Neural progenitor cell (in vitro differentiated cells): ENCODE measurements at regions not wholly inside any gene's neighbourhood (a gene's known extent, or its start where the extent isn't known, plus 50 kb on each side); places are given as distances from the start of the nearest gene placed in this dataset.

ENCODE experiments used
- DNase-seq: peaks from one replicate; pipeline ENCODE4 v3.0.0-alpha.2; 2016; ENCODE audit warnings: low spot score
- H2AFZ ChIP-seq: fragments of 200-600 bp; sonication (generic); replicated peaks from 2 replicates; pipeline ENCODE4 v1.6.1; 2016; ENCODE audit warnings: antibody characterized with exemption
- H3F3A ChIP-seq: fragments of 200-600 bp; sonication (generic); 2 replicates; pipeline ENCODE4 v1.6.1; 2016; ENCODE audit warnings: antibody characterized with exemption, low read depth
- H3K27ac ChIP-seq: fragments of 200-600 bp; sonication (generic); 2 replicates; pipeline ENCODE4 v1.5.1; 2016; ENCODE audit warnings: mild to moderate bottlenecking
- H3K27me3 ChIP-seq: fragments of 200-600 bp; sonication (generic); 2 replicates; pipeline ENCODE4 v1.6.1; 2016; ENCODE audit warnings: mild to moderate bottlenecking, moderate library complexity
- H3K36me3 ChIP-seq: fragments of 200-600 bp; sonication (generic); 2 replicates; pipeline ENCODE4 v1.5.1; 2016
- H3K4me1 ChIP-seq: fragments of 200-600 bp; sonication (generic); 2 replicates; pipeline ENCODE4 v1.6.1; 2016; ENCODE audit warnings: mixed run types
- H3K4me2 ChIP-seq: fragments of 200-600 bp; sonication (generic); 2 replicates; pipeline ENCODE4 v1.6.1; 2016
- H3K4me3 ChIP-seq: fragments of 200-600 bp; sonication (generic); 2 replicates; pipeline ENCODE4 v1.5.1; 2016
- H3K79me2 ChIP-seq: fragments of 200-600 bp; sonication (generic); 2 replicates; pipeline ENCODE4 v1.6.1; 2016; ENCODE audit warnings: low read depth
- H3K9ac ChIP-seq: fragments of 200-600 bp; sonication (generic); 2 replicates; pipeline ENCODE4 v1.6.1; 2016
- H3K9me3 ChIP-seq: fragments of 200-600 bp; sonication (generic); 2 replicates; pipeline ENCODE4 v1.5.1; 2016; ENCODE audit warnings: low read depth
- H4K20me1 ChIP-seq: fragments of 200-600 bp; sonication (generic); 2 replicates; pipeline ENCODE4 v1.6.1; 2016; ENCODE audit warnings: low read depth
- H3K27ac Mint-ChIP-seq: 3 replicates; pipeline ENCODE4 v1.8.0; 2021; ENCODE audit warnings: mixed read lengths
- H3K27me3 Mint-ChIP-seq: 2 replicates; pipeline ENCODE4 v1.8.0; 2022; ENCODE audit warnings: low read depth, mild to moderate bottlenecking, inconsistent platforms, moderate library complexity, mixed read lengths; ENCODE audit not compliant: insufficient read depth
- H3K36me3 Mint-ChIP-seq: 3 replicates; pipeline ENCODE4 v1.8.0; 2021; ENCODE audit warnings: mixed read lengths
- H3K4me1 Mint-ChIP-seq: 3 replicates; pipeline ENCODE4 v1.8.0; 2021; ENCODE audit warnings: mixed read lengths
- H3K4me3 Mint-ChIP-seq: 3 replicates; pipeline ENCODE4 v1.8.0; 2021; ENCODE audit warnings: mild to moderate bottlenecking, moderate library complexity, mixed read lengths
- H3K9me3 Mint-ChIP-seq: 3 replicates; pipeline ENCODE4 v1.8.0; 2020; ENCODE audit warnings: mixed read lengths
- CTCF ChIP-seq: fragments of 200-600 bp; sonication (generic); IDR thresholded peaks from 2 replicates; pipeline ENCODE4 v1.5.1; 2017; ENCODE audit warnings: antibody characterized with exemption, mild to moderate bottlenecking
- EZH2 ChIP-seq: fragments of 200-600 bp; sonication (generic); IDR thresholded peaks from 2 replicates; pipeline ENCODE4 v1.6.1; 2017; ENCODE audit warnings: antibody characterized with exemption, mild to moderate bottlenecking, moderate library complexity
- EZH2phosphoT487 ChIP-seq: fragments of 200-600 bp; sonication (generic); IDR thresholded peaks from 2 replicates; pipeline ENCODE4 v1.6.1; 2017; ENCODE audit warnings: antibody characterized with exemption

DNA sequence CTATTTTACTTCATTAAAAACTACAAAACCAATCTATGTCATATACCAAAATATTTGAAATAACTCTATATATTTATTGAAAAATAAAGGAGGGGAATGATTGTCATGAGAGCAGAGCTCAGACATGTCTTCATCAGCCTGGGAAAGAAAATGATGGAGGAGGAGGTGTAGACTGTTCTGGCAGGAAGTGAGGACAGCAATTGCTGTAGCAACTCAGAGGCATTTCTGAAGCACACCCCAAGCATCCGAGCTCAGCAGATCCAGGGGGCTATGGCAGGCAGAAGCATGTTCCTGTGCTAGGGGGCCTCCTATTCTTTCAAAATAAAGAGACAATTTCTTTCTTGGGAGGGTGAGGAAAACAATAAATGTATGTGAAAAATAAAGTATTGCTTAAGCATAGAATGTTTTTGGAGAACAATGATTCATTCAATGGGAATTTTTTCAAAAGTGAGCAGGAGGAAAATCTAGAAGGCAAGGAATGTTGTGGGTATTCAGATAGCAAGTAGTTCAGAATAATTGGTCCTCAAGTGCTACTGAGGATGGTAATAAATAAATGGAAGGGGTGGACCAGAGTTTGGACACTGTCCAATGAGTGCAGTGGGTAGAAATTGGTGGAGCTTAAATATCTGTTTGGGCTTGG, 383.4 kb downstream of the CDH11 start:
- no peak for DNase-seq
- TF ChIP-seq EZH2phosphoT487 (no peak), CTCF (no peak), EZH2 (no peak)
- Mint-ChIP-seq H3K4me3 (no peak overlapping the region), H3K9me3 (no peaks in the 10 kb centered on the region), H3K27ac (no peak overlapping the region), H3K4me1 (no peaks in the 10 kb centered on the region), H3K27me3 (peaks cover 4% of the 10 kb centered on the region), H3K36me3 (no peaks in the 10 kb centered on the region)
- H3K27ac ChIP-seq = no peak overlapping the region
- no peaks in the 10 kb centered on the region for H3K4me1 ChIP-seq
- no peak overlapping the region for H3K4me2 ChIP-seq
- H3K36me3 ChIP-seq = no peaks in the 10 kb centered on the region
- H2AFZ ChIP-seq = no peak overlapping the region
- H3F3A ChIP-seq = no peaks in the 10 kb centered on the region
- H3K4me3 ChIP-seq = no peak overlapping the region
- no peaks in the 10 kb centered on the region for H3K27me3 ChIP-seq
- H3K9ac ChIP-seq = no peak overlapping the region
- no peaks in the 10 kb centered on the region for H4K20me1 ChIP-seq
- no peaks in the 10 kb centered on the region for H3K79me2 ChIP-seq
- no peaks in the 10 kb centered on the region for H3K9me3 ChIP-seq

DNA sequence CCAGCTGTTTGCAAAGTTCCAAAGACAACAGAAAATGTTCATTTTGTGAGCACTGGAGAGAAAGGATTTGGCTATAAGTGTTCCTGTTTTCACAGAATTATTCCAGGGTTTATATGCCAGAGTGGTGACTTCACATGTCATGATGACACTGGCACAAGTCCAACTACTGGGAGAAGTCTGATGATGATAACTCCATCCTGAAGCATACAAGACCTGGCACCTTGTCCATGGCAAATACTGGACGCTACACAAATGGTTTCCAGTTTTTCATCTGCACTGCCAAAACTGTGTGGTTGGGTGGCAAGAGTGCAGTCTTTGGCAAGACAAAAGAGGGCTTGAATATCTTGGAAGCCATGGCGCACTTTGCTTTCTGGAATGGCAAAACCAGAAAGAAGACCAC, 385.0 kb downstream of the CDH11 start:
- Mint-ChIP-seq H3K4me3 (no peak overlapping the region), H3K9me3 (no peaks in the 10 kb centered on the region), H3K27me3 (peaks cover 4% of the 10 kb centered on the region), H3K27ac (no peak overlapping the region), H3K36me3 (no peaks in the 10 kb centered on the region), H3K4me1 (no peaks in the 10 kb centered on the region)
- DNase-seq = no peak
- Histone ChIP-seq H3F3A (no peaks in the 10 kb centered on the region), H3K4me3 (no peak overlapping the region), H3K4me1 (no peaks in the 10 kb centered on the region), H3K36me3 (no peaks in the 10 kb centered on the region), H3K4me2 (no peak overlapping the region), H4K20me1 (no peaks in the 10 kb centered on the region), H3K9me3 (no peaks in the 10 kb centered on the region), H3K79me2 (no peaks in the 10 kb centered on the region), H3K27ac (no peak overlapping the region), H2AFZ (no peak overlapping the region), H3K9ac (no peak overlapping the region), H3K27me3 (no peaks in the 10 kb centered on the region)
- TF ChIP-seq CTCF (no peak), EZH2phosphoT487 (no peak), EZH2 (no peak)

DNA sequence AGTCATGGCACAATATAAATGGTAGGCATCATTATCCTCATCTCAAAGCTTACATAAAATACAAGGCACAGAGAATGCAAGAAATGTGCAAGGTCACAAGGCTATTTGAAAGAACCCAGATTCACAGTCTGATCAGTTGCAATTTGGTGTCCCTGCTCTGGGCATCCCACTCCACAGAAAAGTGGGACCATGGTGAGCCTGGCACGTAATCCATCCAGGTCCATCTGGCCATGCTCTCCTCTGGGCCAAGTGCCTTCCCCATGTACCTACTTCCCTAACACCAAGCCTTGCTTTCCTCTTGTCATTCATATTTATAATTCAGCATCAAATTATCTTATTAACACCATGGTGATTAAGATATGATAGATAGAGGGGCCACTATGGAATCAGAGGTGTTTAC, 390.0 kb downstream of the CDH11 start:
- H3K4me3 ChIP-seq = no peak overlapping the region
- DNase-seq = no peak
- Mint-ChIP-seq H3K27me3 (peaks cover 4% of the 10 kb centered on the region), H3K36me3 (no peaks in the 10 kb centered on the region), H3K4me3 (no peak overlapping the region), H3K27ac (no peak overlapping the region), H3K4me1 (no peaks in the 10 kb centered on the region), H3K9me3 (no peaks in the 10 kb centered on the region)
- no peaks in the 10 kb centered on the region for H3K4me1 ChIP-seq
- H3F3A ChIP-seq = no peaks in the 10 kb centered on the region
- no peak overlapping the region for H3K27ac ChIP-seq
- no peak overlapping the region for H3K4me2 ChIP-seq
- H3K27me3 ChIP-seq = no peaks in the 10 kb centered on the region
- H3K36me3 ChIP-seq = no peaks in the 10 kb centered on the region
- TF ChIP-seq EZH2 = no peak
- H2AFZ ChIP-seq = no peak overlapping the region
- H3K9me3 ChIP-seq = no peaks in the 10 kb centered on the region
- no peaks in the 10 kb centered on the region for H3K79me2 ChIP-seq
- H4K20me1 ChIP-seq = no peaks in the 10 kb centered on the region
- no peak overlapping the region for H3K9ac ChIP-seq

- Histone ChIP-seq H3K27ac (no peak overlapping the region), H3K9me3 (no peaks in the 10 kb centered on the region), H3K36me3 (no peaks in the 10 kb centered on the region), H3K9ac (no peak overlapping the region), H2AFZ (no peak overlapping the region), H3F3A (no peaks in the 10 kb centered on the region), H3K4me1 (no peaks in the 10 kb centered on the region), H4K20me1 (no peaks in the 10 kb centered on the region), H3K4me2 (no peak overlapping the region), H3K27me3 (no peaks in the 10 kb centered on the region), H3K4me3 (no peak overlapping the region), H3K79me2 (no peaks in the 10 kb centered on the region)
- Mint-ChIP-seq H3K27me3 (no peaks in the 10 kb centered on the region), H3K4me1 (no peaks in the 10 kb centered on the region), H3K27ac (no peak overlapping the region), H3K9me3 (no peaks in the 10 kb centered on the region), H3K36me3 (no peaks in the 10 kb centered on the region), H3K4me3 (no peak overlapping the region)
- no peak for DNase-seq
- TF ChIP-seq EZH2phosphoT487 = no peak
- no peak for TF ChIP-seq EZH2
- TF ChIP-seq CTCF = no peak
Observed at GRCh38 chr16:64730261-64730660, 391.6 kb downstream of the CDH11 start.
